Superior temporal gyrus (tissue), 1 donor: ENCODE measurements at regions not wholly inside any gene's neighbourhood (a gene's known extent, or its start where the extent isn't known, plus 50 kb on each side); places are given as distances from the start of the nearest gene placed in this dataset.
"Not testable (repeated sequence)": the region's sequence is repeated elsewhere in the genome, so short reads cannot be mapped to it uniquely, and the experiment has no call there.

Source experiments
- DNase-seq: peaks from one replicate; pipeline ENCODE4 v3.0.0-alpha.2; 2016; ENCODE audit errors: extremely low spot score

DNA sequence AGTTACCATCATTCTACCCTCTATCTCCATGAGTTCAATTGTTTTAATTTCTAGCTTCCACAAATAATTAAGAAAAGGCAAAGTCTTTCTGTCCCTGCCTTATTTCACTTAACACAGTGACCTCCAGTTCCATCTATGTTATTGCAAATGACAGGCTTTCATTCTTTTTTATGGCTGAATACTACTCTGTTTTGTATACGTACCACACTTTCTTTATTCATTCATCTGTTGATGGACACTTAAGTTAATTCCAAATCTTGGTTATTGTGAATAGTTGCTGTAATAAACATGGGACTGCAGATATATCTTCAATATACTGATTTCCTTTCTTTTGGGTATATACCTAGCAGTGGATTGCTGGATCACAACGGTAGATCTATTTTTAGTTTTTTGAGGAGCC is 314.1 kb downstream of the SV2B start:
- no peak for DNase-seq

DNA sequence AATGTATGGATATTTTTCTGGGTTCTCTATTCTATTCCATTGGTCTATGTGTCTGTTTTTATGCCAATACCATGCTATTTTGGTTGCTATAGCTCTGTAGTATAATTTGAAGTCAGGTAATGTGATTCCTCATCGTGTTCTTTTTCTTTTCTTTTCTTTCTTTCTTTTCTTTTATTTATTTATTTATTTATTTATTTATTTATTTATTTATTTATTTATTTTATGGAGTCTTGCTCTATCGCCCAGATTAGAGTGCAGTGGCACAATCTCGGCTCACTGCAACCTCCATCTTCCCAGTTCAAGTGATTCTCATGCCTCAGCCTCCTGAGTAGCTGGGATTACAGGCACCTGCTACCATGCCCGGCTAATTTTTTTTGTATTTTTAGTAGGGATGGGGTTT is 315.2 kb downstream of the SV2B start:
- not testable (repeated sequence) for DNase-seq

DNA sequence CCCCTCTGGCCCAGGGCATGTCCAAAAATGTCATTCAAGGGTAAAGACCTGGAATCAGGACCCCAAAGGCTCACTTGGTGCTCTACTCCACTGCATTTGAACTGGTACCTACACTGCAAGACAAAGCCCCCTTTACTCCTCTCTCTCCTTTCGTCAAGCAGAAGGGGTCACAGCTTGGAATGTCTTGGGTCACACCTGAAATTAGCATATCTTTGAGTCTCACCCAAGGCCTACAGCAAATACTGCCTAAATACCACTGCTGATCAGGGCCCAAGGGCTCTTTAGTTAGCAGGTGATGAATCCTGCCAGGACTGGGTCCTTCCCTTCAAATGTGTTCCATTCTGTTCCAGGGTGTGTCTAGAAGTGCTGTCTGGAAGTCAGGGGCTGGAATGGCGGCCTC is 320.6 kb downstream of the SV2B start:
- no peak for DNase-seq

DNA sequence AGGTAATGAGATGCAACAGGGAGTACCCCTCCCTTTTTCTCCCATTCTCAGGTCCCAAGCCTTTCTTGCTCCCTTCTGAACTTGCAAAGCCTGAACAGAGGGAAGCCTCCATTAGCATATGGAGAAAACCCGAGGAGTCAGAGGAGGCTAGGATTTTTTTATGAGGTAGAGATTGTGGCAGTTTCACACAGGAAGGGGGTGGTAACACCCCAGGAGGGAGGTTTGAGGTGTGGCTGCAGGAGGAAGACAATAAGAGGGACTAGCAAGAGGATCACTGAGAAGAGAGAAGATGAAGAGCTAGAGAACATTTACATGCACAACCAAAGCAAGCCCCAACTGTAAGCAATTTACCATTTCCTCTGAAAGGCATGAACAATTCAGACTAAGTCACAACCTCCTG is 322.7 kb downstream of the SV2B start:
- DNase-seq = no peak

DNA sequence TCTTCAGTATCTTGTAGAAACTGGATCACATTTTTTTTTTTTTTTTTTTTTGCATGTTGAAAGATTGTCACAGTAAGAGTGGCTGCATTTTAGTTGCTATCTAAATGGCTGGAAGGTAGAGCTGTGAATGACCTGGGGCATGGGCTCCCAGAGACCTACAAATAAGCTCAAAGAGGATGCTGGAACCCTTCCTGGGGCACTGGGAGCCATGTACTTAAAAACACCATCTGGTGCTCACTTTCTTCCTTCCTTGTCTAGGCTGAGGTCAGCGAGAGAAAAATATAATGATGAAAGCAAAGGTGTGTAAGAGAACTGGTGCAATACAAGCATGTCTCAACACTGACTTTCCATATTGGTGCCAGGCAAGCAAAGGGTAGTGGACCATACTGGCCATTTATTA is 323.9 kb downstream of the SV2B start:
- DNase-seq = no peak

DNA sequence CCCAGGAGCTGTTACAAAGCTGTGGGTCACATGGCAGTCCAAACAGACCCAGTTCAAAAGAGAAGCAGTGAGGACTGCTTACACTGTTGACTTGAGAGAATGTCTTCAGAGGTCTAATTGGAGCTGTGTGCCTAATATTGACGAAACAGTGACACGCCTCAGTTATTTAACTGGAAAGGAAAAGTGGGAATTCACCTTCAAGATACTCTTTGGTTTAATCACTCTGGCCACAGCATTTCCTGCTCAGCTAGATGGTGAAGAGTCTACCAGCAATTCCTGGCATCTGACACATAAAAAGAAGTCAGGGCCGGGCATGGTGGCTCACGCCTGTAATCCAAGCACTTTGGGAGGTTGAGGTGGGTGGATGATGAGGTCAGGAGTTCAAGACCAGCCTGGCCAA is 326.4 kb downstream of the SV2B start:
- no peak for DNase-seq

DNA sequence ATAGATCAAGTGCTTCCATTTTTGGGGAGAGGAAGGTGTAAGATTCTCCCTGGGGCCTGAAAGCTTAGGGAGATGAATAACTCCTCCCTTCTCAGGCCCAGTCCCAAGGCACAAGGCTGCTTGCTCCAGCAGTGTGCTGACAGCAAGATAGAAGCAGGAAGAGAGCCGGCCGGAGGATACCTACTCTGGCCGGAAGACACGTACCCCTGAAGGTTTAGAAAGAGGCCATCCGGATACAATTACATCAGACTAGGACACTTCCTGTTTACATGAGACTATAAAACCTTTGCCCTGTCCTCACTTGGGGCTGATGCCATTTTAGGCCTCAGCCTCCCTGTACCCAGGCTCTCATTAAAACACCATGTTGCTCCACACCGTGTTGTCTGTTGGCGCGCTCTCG is 329.9 kb downstream of the SV2B start:
- no peak for DNase-seq

DNA sequence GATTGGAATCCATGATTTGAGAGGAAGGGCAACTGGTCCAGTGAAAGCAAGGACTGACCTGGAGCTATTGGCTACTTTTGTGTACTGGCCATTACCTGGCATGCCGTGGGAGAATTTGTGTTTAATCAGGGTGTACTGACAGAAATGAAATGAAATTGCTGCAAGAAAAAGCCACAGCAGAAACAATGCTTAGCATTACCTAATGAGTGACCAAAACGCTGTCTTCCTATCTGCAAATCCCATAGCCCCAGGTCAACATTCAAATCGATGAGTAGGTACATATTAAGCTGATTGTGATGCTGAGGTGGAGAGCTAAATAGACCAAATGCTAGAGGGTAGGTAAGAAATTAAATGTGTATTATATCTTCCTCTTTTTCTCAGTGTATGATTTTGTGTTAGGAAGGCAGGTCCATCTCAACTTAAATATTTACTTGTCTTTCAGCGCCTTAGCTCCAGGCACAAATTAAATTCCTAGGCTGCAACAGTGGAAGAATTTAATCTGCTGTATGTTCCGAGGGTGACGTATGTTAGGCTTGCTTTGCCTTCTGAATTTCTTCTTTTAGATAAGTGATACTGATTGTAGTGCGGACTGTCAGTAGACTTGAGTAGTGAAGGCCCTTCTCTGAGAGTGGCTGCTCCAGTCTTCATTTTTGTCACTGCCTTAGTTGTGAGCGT is 331.1 kb downstream of the SV2B start:
- DNase-seq = no peak

DNA sequence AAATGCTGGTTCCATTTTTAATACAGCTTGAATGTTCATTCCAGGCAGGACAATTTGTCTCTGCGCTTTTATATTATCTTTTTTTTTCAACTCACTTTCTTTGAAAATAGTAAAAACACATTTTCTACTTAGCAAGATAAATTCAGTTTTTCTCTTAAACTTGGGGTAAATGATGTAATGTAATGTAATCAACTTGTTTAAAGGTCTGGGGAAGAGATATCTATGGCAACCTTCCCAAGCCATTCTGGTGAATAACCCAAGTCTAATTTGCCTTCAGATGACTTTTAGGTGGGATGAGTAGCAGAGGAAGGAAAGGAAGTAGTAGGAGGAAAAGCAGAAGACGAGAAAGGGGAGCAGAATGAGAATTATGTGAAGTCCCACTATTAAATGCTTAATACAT is 335.1 kb downstream of the SV2B start:
- DNase-seq = no peak

DNA sequence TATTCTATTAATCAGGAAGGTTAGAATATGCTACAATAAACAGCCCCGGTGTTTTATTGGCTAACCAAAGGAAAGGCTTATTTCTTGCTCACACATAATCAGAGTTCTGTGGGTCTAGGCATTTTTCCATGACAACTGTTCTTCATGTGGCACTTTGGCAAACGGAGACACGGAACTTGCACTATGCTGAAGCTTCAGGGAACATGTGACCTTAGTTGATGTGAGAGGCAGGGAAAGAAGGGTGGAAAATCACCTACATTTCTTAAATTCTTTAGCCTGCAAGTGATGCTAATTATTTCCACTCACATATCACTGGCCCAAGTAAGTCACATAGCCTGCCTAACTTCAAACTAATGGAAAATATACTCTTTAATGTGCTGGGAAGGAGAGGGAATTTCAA is 344.6 kb downstream of the SV2B start:
- DNase-seq = no peak

DNA sequence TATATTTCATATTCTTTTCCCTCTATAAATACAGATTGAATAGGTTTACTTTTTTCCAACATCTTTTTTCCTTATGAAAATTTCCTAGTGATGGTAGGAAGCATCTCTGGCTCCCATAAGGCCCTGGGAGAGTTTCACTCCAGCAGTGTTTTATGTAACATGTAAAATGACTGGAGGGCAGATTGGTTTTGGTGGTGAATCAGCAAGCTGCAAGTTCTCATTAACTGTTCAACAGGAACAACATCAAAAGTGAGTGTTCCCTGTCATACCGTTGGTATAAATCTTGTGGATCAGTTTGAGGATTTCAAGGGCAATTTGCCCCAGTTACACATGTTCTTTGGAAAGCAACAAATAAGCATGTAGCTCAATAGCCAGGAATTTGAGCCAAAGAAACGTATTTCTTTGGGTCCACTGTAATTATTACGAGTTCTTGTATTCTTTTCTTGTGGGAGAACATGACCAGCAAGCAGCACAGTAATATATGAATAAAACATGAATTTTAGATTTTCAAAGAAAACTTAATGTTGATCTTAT is 345.7 kb downstream of the SV2B start:
- no peak for DNase-seq

DNA sequence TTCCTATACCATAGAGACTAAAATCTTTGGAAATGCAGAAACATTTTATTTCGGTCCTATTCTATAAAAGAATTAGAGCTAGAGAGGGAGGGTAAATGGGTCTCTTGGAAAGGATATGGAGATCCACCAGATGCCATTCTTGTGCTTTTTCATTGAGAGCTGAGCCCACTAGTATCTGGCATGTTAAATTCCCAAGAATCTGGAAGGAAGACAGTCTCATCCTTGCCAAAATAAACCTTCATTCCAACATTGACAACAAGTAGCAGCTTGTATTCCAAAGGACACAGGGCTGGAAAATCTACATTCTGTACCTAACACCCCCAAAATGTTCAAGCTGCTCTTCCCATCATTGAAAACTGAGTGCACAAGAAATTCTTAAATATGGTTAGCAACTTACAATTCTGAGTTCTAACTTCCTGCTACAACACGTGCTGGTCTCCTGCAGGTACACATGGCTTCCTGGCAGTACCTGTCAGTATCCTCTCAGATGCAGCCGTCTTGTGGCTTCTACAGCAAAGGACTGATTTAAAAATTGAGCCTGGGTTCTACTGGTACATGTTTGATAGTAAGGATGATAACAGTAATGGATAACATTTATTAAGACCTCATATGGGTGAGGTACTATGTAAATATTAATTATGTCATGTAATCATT is 348.1 kb downstream of the SV2B start:
- no peak for DNase-seq

DNA sequence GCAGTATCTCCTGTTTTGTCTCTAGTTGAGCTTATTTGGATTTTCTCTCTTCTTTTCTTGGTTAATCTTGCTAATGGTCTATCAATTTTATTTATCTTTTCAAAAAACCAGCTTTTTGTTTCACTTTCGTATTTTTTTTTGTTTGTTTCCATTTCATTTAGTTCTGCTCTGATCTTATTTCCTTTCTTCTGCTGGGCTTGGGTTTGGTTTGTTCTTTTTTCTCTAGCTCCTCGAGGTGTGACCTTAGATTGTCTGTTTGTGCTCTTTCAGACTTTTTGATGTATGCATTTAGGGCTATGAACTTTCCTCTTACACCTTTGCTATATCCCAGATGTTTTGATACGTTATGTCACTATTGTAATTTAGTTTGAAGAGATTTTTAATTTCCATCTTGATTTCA is 353.3 kb downstream of the SV2B start:
- DNase-seq = not testable (repeated sequence)

DNA sequence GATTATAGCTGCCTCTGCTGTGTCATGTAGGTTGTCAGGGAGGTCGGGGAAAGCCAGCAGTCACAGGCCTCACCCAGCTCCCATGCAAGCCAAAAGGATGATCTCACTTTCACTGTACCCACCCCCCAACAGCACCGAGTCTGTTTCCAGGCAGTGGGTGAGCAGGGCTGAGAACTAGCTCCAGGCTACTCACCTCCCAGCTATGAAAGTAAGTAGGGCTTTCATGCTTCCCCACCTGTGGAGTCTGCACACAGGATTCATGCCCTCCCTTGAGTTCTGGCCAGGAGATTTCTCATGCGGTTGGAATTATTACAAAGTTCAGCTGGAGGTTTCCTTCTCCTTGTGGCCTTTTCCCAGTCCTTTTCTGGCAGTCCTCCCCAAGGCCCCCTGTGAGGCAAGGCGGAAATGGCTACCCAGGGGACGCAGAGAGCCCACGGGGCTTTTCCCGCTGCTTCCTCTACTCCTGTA is 356.2 kb downstream of the SV2B start:
- no peak for DNase-seq

DNA sequence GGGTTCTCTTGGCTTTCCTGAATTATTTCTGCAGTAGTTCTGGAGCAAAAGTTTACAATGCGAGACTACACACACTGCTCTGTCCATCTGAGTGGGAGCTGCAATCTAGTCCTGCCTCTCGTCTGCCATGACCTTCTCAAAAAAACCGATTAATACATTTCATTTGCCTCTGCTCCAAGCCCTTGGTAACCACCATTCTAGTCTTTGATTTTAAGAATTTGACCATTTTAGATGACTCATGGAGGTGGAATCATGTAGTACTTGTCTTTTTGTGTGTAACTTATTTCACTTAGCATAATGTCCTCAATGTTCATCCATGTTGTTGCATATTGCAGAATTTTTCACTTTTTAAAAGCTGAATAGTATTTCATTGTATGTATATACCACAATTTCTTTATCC is 356.9 kb downstream of the SV2B start:
- DNase-seq = no peak

DNA sequence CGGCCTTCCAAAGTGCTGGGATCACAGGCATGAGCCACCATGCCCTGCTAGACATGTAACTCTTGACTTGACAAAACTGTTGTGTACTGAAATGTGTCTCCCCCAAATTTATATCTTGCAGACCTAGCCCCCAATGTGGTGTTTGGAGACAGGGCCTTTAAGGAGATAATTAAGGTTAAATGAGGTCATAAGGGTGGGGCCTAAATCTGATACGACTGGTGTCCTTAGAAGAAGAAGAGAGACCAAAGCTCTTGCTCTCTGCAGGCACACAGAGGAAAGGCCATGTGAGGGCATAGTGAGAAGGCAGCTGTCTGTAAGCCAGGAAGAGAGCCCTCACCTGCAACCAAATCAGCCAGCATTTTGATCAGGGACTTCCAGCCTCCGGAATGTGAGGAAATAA is 361.3 kb downstream of the SV2B start:
- DNase-seq = no peak

DNA sequence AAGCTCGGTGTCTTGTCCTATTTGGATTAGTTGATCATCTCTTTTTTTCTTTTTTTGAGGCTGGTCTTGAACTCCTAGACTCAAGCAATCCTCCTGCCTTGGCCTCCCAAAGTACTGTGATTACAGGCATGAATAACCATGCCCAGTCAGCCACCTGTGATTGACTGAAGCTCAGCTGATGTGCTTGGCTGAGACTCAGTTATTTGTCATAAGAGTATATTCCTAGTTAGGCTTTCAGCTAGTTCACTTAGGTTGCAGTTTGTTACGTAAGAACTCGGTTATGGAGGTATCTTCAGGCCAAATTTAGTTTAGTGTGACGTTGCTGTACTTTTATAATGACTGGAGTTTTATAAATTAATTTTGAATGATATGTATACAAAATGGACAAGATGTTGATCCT is 365.0 kb downstream of the SV2B start:
- no peak for DNase-seq

DNA sequence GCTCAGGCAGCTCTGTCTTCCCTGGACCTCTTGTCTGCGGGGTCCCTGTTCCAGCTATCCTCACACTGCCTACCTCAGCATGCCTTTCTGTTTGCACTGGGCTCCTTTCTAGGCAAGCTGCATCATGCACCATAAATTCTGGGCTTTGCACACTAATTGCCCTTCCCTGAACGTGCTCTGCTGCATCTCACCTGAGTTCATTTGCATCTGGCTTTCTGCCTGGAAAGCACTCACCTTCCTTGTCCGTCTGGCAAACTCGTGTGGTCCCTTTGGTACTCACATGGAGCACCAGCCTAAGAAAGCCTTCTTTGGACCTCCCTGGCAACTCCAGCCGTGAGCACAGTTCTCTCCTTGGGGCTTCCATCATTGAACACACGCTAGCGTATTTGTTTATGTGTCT is 365.6 kb downstream of the SV2B start:
- DNase-seq = no peak

DNA sequence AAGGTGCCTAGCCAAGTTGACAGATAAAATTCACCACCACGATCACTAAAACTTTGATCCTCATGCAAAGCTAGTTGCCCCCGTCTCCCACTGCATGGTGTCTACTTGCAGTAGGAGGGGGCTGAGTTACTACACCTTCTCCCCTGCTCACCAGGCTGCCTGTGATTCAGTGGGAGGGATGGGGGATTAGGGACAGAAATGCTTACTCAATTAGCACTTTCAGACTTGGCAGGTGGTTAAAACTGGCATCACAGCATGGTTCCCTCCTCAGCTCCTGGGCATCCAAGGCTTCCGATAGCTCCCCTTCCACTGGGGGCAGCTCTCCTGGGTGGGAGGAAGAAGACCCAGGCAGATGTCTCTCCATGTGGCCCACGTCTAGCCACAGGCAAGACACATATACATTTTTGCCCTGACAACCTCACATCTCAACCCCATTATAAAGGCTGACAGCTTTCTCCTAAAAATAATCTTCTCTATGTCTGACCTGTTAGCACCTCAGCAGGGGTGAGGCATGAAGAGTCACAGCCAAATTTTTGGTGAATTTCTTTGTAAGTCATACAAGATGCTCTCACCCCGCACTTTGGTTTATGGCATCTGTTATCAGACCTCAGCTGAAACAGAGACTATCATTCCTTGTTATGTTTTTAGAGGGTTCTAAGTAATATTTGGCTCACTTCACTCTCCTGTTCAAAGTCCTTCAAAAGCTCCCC is 369.0 kb downstream of the SV2B start:
- DNase-seq = no peak

DNA sequence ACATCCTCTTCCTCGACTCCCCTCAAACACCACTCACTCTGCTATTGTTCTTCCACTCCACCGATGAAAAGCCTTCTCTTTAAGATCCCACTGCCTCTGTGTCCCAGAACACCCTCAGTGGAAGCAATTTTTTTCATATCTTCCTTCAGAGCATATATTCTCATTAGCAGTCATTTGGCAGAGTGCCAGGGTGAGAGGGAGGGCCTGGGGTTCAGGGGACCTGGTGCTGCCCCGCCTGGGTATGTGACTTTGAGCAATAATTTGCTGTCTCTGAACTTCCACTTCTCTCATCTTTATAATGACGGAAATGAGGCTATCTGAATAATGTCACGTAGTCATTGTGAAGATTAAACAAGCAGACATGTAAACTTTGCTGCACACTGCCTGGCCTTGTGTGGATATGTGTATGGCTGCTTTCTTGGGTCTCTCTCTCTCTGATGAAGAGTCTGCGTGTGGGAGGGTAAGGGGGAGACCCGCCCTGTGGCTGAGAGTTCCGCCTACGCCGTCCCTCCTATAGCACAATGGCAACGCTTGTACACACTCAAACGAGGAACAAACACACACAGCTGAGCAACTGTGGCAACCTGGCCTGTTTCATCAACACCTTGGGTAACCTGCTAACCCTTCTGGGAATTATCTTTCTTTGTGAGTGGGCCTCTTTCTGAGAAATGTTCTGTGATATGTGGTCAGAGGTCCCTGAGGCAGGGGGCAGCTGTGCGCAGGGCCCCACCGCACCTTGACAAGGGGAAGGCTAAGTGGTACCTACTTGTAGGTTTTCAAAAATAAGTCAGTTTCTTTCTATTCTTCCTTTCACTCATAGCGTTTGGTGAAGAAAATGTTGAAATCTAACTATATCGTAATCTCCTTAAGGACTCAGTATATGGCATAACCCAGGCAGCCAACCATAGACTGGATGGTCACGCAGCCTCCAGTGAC is 369.8 kb downstream of the SV2B start:
- no peak for DNase-seq

DNA sequence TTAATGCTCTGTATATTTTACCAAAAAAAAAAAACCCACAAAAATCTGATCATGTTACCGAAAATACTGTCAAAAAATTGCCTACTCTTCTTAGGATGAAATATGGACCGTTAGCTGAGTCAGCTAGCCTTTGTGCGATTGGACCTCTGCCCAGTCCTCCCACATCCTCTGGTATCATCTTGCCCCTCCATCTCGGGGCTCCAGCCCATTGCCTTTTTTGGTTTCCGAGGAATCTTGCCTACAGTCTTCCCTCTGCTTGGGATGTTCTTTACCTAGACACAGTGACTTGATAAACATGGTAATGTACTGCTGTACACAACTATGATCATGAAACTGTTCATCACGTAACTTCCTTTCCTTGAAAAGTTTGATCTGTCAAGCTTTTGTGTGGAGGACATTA is 371.4 kb downstream of the SV2B start:
- no peak for DNase-seq

DNA sequence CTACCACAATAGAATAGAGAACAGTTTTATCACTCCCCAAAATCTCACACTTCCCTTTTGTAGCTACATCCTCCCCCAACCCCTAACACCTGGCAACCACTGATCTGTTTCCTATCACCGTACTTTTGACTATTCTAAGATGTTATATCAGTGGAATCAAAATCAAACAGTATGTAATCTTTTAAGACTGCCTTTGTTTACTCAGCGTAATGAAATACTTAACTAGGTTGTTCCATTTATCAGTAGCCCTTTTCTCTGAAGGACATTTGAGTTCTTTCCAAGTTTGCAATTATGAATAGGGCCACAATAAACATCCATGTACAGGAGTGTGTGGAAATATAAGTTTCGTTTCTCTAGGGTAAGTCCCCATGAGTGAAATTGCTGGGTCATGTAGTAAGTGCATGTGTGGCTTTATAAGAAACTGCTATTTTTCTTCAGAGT is 372.3 kb downstream of the SV2B start:
- no peak for DNase-seq
